B cell (primary cell): ENCODE measurements at regions not wholly inside any gene's neighbourhood (a gene's known extent, or its start where the extent isn't known, plus 50 kb on each side); places are given as distances from the start of the nearest gene placed in this dataset.

Experiments
- CTCF ChIP-seq: fragments of 200-600 bp; IDR thresholded peaks from one replicate; pipeline ENCODE4 v1.8.0; 2022; ENCODE audit warnings: antibody characterized with exemption, mild to moderate bottlenecking
- EZH2 ChIP-seq: IDR thresholded peaks from 2 replicates; pipeline ENCODE4 v1.6.1; 2012; ENCODE audit warnings: borderline replicate concordance, low read depth, mild to moderate bottlenecking, moderate library complexity, low read length; ENCODE audit not compliant: insufficient read depth, poor library complexity, severe bottlenecking

GRCh38 chr13:73902847-73903246 lies 231.4 kb downstream of the KLF12 start:
- TF ChIP-seq CTCF (no peak), EZH2 (no peak)
